Ishikawa (cell line): ENCODE measurements at regions not wholly inside any gene's neighbourhood (a gene's known extent, or its start where the extent isn't known, plus 50 kb on each side); places are given as distances from the start of the nearest gene placed in this dataset.

ENCODE experiments used
- CEBPB ChIP-seq: IDR thresholded peaks from 2 replicates; pipeline ENCODE4 v1.6.1; 2012
- CREB1 ChIP-seq: IDR thresholded peaks from 2 replicates; pipeline ENCODE4 v1.6.1; 2012; ENCODE audit warnings: low read depth
- EGR1 ChIP-seq: IDR thresholded peaks from 2 replicates; pipeline ENCODE4 v1.6.1; 2012
- EP300 ChIP-seq: IDR thresholded peaks from 2 replicates; pipeline ENCODE4 v1.6.1; 2012; ENCODE audit warnings: borderline replicate concordance
- FOXM1 ChIP-seq: IDR thresholded peaks from 2 replicates; pipeline ENCODE4 v1.6.1; 2012; ENCODE audit warnings: low read depth, borderline replicate concordance
- MAX ChIP-seq: IDR thresholded peaks from 2 replicates; pipeline ENCODE4 v1.6.1; 2012
- NFIC ChIP-seq: IDR thresholded peaks from 2 replicates; pipeline ENCODE4 v1.6.1; 2012
- RAD21 ChIP-seq: IDR thresholded peaks from 2 replicates; pipeline ENCODE4 v1.6.1; 2012; ENCODE audit warnings: low read depth
- TAF1 ChIP-seq: IDR thresholded peaks from 2 replicates; pipeline ENCODE4 v1.6.1; 2012; ENCODE audit warnings: low read depth, mild to moderate bottlenecking
- TCF12 ChIP-seq: IDR thresholded peaks from 2 replicates; pipeline ENCODE4 v1.6.1; 2012; ENCODE audit warnings: low read depth
- TEAD4 ChIP-seq: IDR thresholded peaks from 2 replicates; pipeline ENCODE4 v1.6.1; 2012
- USF1 ChIP-seq: IDR thresholded peaks from 2 replicates; pipeline ENCODE4 v1.6.1; 2012
- YY1 ChIP-seq: IDR thresholded peaks from 2 replicates; pipeline ENCODE4 v1.6.1; 2012; ENCODE audit warnings: low read depth
- ZBTB7A ChIP-seq: IDR thresholded peaks from 2 replicates; pipeline ENCODE4 v1.6.1; 2012; ENCODE audit warnings: low read depth
- TF ChIP-seq, protein P1 (sequence below): IDR thresholded peaks from 2 replicates; pipeline ENCODE4 v1.6.1; 2012; ENCODE audit warnings: low read depth, mild to moderate bottlenecking

GRCh38 chr6:115706981-115707380 lies 353.7 kb downstream of the FRK start:
- no peak for TF ChIP-seq CEBPB
- TF ChIP-seq EGR1: no peak
- no peak for TF ChIP-seq TEAD4
- TF ChIP-seq CREB1: no peak
- TF ChIP-seq TCF12: no peak
- no peak for TF ChIP-seq TAF1
- TF ChIP-seq USF1: no peak
- no peak for TF ChIP-seq YY1
- TF ChIP-seq EP300: no peak
- TF ChIP-seq NFIC: no peak
- no peak for TF ChIP-seq MAX
- TF ChIP-seq FOXM1: no peak
- TF ChIP-seq RAD21: no peak
- no peak for TF ChIP-seq ZBTB7A
- TF ChIP-seq, protein P1, sequence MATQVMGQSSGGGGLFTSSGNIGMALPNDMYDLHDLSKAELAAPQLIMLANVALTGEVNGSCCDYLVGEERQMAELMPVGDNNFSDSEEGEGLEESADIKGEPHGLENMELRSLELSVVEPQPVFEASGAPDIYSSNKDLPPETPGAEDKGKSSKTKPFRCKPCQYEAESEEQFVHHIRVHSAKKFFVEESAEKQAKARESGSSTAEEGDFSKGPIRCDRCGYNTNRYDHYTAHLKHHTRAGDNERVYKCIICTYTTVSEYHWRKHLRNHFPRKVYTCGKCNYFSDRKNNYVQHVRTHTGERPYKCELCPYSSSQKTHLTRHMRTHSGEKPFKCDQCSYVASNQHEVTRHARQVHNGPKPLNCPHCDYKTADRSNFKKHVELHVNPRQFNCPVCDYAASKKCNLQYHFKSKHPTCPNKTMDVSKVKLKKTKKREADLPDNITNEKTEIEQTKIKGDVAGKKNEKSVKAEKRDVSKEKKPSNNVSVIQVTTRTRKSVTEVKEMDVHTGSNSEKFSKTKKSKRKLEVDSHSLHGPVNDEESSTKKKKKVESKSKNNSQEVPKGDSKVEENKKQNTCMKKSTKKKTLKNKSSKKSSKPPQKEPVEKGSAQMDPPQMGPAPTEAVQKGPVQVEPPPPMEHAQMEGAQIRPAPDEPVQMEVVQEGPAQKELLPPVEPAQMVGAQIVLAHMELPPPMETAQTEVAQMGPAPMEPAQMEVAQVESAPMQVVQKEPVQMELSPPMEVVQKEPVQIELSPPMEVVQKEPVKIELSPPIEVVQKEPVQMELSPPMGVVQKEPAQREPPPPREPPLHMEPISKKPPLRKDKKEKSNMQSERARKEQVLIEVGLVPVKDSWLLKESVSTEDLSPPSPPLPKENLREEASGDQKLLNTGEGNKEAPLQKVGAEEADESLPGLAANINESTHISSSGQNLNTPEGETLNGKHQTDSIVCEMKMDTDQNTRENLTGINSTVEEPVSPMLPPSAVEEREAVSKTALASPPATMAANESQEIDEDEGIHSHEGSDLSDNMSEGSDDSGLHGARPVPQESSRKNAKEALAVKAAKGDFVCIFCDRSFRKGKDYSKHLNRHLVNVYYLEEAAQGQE: no peak

- TF ChIP-seq RAD21 (no peak), MAX (no peak), YY1 (no peak), USF1 (no peak), TEAD4 (no peak), ZBTB7A (no peak), TCF12 (no peak), CEBPB (no peak), NFIC (no peak), FOXM1 (no peak), EGR1 (no peak)
- TF ChIP-seq, protein P1: no peak
These were observed 354.4 kb downstream of the FRK start for GRCh38 chr6:115706324-115706723.

GRCh38 chr6:115704028-115704427 lies 356.7 kb downstream of the FRK start:
- TF ChIP-seq FOXM1 (no peak), EP300 (no peak), USF1 (no peak), TCF12 (no peak), ZBTB7A (no peak), CEBPB (no peak), EGR1 (no peak), CREB1 (no peak), YY1 (no peak)

GRCh38 chr6:115691433-115691832 lies 369.3 kb downstream of the FRK start:
- TF ChIP-seq TAF1 (no peak), USF1 (no peak), RAD21 (no peak), EGR1 (no peak), NFIC (no peak), TEAD4 (no peak), FOXM1 (no peak), CEBPB (no peak), YY1 (no peak), ZBTB7A (no peak), TCF12 (no peak), MAX (no peak), EP300 (no peak)
- TF ChIP-seq, protein P1: no peak
